NT2/D1 (cell line): ENCODE measurements at regions not wholly inside any gene's neighbourhood (a gene's known extent, or its start where the extent isn't known, plus 50 kb on each side); places are given as distances from the start of the nearest gene placed in this dataset.

Experiments
- YY1 ChIP-seq: IDR thresholded peaks from 2 replicates; pipeline ENCODE4 v1.6.1; 2011; ENCODE audit not compliant: insufficient read length, insufficient read depth
- ZNF274 ChIP-seq: IDR thresholded peaks from 2 replicates; pipeline ENCODE4 v1.6.1; 2011; ENCODE audit warnings: mild to moderate bottlenecking, low read depth, low read length

DNA sequence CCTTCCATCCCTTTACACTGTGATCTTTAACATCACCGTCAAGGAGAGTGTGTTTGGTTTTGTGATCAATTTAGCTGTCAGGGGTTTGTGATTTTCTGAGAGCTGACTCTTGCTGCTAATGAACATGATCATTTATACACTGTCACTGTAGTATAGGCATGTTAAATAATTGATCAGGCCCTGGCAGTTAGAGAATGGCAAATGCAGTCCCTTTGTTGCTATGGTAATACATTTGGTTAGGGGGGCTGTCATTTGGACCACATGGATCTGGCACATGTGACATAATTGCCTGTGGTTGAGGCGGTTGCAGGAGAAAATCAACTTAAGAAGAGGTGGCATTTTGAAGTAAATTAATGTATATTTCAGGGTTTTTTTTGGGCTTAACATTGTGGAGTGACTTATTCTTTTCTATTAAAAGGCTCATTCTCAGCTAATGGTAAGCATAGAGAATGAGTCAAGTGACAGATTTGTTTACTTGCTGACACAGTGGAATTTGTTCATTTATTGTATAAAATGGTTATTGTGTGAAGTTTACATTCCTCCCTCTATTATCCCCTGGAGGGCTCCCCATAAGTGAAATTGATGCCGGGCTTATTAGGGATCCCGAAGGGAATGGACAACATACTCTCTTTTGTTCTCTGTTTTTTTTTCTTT lies 114.0 kb downstream of the FHIP1A start:
- TF ChIP-seq YY1 (no peak), ZNF274 (no peak)
